ENCODE measurements at regions not wholly inside any gene's neighbourhood (a gene's known extent, or its start where the extent isn't known, plus 50 kb on each side); places are given as distances from the start of the nearest gene placed in this dataset.
A peak's percentile ranks its signal among the peaks of the same experiment; 100 is the strongest.
"Not testable (repeated sequence)": the region's sequence is repeated elsewhere in the genome, so short reads cannot be mapped to it uniquely, and the experiment has no call there.

GRCh38 chr6:115873901-115874300 lies 186.8 kb downstream of the FRK start:
- DNase-seq, result no peak

GRCh38 chr6:115870464-115870863 lies 190.2 kb downstream of the FRK start:
- DNase-seq, result no peak

- DNase-seq, result no peak
Observed at GRCh38 chr6:115865914-115866313, 194.8 kb downstream of the FRK start.

GRCh38 chr6:115863211-115863610 lies 197.5 kb downstream of the FRK start:
- no peak for DNase-seq

GRCh38 chr6:115861658-115862057 lies 199.0 kb downstream of the FRK start:
- DNase-seq, result not testable (repeated sequence)

- not testable (repeated sequence) for DNase-seq
Observed at GRCh38 chr6:115859577-115859976, 201.1 kb downstream of the FRK start.

- DNase-seq, result no peak
Observed at GRCh38 chr6:115854866-115855665, 205.6 kb downstream of the FRK start.

GRCh38 chr6:115847671-115848070 lies 213.0 kb downstream of the FRK start:
- DNase-seq, result no peak

- no peak for DNase-seq
Observed at GRCh38 chr6:115843945-115844344, 216.7 kb downstream of the FRK start.

GRCh38 chr6:115842338-115842737 lies 218.4 kb downstream of the FRK start:
- no peak for DNase-seq

- DNase-seq, result no peak
Observed at GRCh38 chr6:115839583-115840181, 221.0 kb downstream of the FRK start.

- peak; percentile 4 for DNase-seq
Observed at GRCh38 chr6:115838763-115839401, 221.8 kb downstream of the FRK start.

- DNase-seq, result no peak
Observed at GRCh38 chr6:115838216-115838615, 222.5 kb downstream of the FRK start.

- not testable (repeated sequence) for DNase-seq
Observed at GRCh38 chr6:115836374-115836773, 224.3 kb downstream of the FRK start.

GRCh38 chr6:115835314-115835713 lies 225.4 kb downstream of the FRK start:
- DNase-seq, result no peak

- DNase-seq, result not testable (repeated sequence)
Observed at GRCh38 chr6:115834542-115834941, 226.1 kb downstream of the FRK start.

GRCh38 chr6:115832786-115833185 lies 227.9 kb downstream of the FRK start:
- DNase-seq, result peak; percentile 8

- DNase-seq, result no peak
Observed at GRCh38 chr6:115832186-115832585, 228.5 kb downstream of the FRK start.

GRCh38 chr6:115830895-115831294 lies 229.8 kb downstream of the FRK start:
- DNase-seq, result no peak

- DNase-seq, result no peak
Observed at GRCh38 chr6:115821798-115822197, 238.9 kb downstream of the FRK start.

GRCh38 chr6:115819506-115819905 lies 241.2 kb downstream of the FRK start:
- DNase-seq, result no peak

- no peak for DNase-seq
Observed at GRCh38 chr6:115817161-115817560, 243.5 kb downstream of the FRK start.

GRCh38 chr6:115814907-115815306 lies 245.8 kb downstream of the FRK start:
- no peak for DNase-seq

GRCh38 chr6:115811541-115811940 lies 249.2 kb downstream of the FRK start:
- no peak for DNase-seq
